WTC11 (cell line): ENCODE measurements at regions not wholly inside any gene's neighbourhood (a gene's known extent, or its start where the extent isn't known, plus 50 kb on each side); places are given as distances from the start of the nearest gene placed in this dataset.
A peak's percentile ranks its signal among the peaks of the same experiment; 100 is the strongest.

Source experiments
- ATAC-seq: fragments of 200-7000 bp; cut with Tn5 transposase; 2 replicates; pipeline ENCODE4 v1.10.0; 2021; ENCODE audit warnings: mild to moderate bottlenecking, moderate library complexity
- CTCF ChIA-PET: fragments of 300-600 bp; sonication (Branson Sonifier 250); formaldehyde crosslinking; loops from one replicate; lab custom pipeline; 2021; ENCODE audit warnings: antibody characterized with exemption; lab: Charles Lee
- POLR2A ChIA-PET: fragments of 350-600 bp; sonication (Branson Sonifier 250); formaldehyde crosslinking; loops from one replicate; lab custom pipeline; 2021; ENCODE audit warnings: antibody characterized with exemption; lab: Charles Lee
- DNase-seq: peaks from one replicate; pipeline ENCODE4 v3.0.0; 2021; ENCODE audit warnings: low spot score
- H3K27ac Mint-ChIP-seq: 2 replicates; pipeline ENCODE4 v1.8.0; 2021; ENCODE audit warnings: mixed read lengths
- H3K27me3 Mint-ChIP-seq: 2 replicates; pipeline ENCODE4 v1.8.0; 2021; ENCODE audit warnings: low read depth, mild to moderate bottlenecking, moderate library complexity, mixed read lengths
- H3K36me3 Mint-ChIP-seq: 2 replicates; pipeline ENCODE4 v1.8.0; 2021; ENCODE audit warnings: mixed read lengths
- H3K4me1 Mint-ChIP-seq: 2 replicates; pipeline ENCODE4 v1.8.0; 2022; ENCODE audit warnings: mixed read lengths
- H3K4me3 Mint-ChIP-seq: 2 replicates; pipeline ENCODE4 v1.8.0; 2021; ENCODE audit warnings: mild to moderate bottlenecking, moderate library complexity, mixed read lengths
- H3K9me3 Mint-ChIP-seq: 2 replicates; pipeline ENCODE4 v1.8.0; 2021; ENCODE audit warnings: mixed read lengths
- ATF1 ChIP-seq: sonication (generic); formaldehyde crosslinking; IDR thresholded peaks from 2 replicates; pipeline ENCODE4 v1.8.1; 2023; ENCODE audit warnings: mild to moderate bottlenecking, moderate library complexity, missing genetic modification reagents
- ETV6 ChIP-seq: sonication (generic); formaldehyde crosslinking; IDR thresholded peaks from 2 replicates; pipeline ENCODE4 v1.8.1; 2022; ENCODE audit warnings: mild to moderate bottlenecking, missing genetic modification reagents
- FOXJ3 ChIP-seq: sonication (generic); formaldehyde crosslinking; IDR thresholded peaks from 2 replicates; pipeline ENCODE4 v1.9.0; 2021; ENCODE audit warnings: missing genetic modification reagents, mild to moderate bottlenecking, borderline replicate concordance
- GABPB1 ChIP-seq: sonication (generic); formaldehyde crosslinking; IDR thresholded peaks from 2 replicates; pipeline ENCODE4 v1.8.1; 2023; ENCODE audit warnings: mild to moderate bottlenecking, missing genetic modification reagents
- HMGA2 ChIP-seq: fragments of 250-450 bp; sonication (Bioruptor Pico); IDR thresholded peaks from 2 replicates; pipeline ENCODE4 v1.4.0; 2021; ENCODE audit warnings: mild to moderate bottlenecking, moderate library complexity
- JAZF1 ChIP-seq: fragments of 250-450 bp; sonication (Bioruptor Pico); IDR thresholded peaks from 2 replicates; pipeline ENCODE4 v1.9.0; 2021; ENCODE audit warnings: moderate library complexity, mild to moderate bottlenecking, inconsistent platforms
- KAT7 ChIP-seq: sonication (generic); formaldehyde crosslinking; IDR thresholded peaks from 2 replicates; pipeline ENCODE4 v1.8.1; 2023; ENCODE audit warnings: missing genetic modification reagents, mild to moderate bottlenecking, borderline replicate concordance
- NR1H2 ChIP-seq: sonication (generic); formaldehyde crosslinking; IDR thresholded peaks from 2 replicates; pipeline ENCODE4 v1.9.0; 2021; ENCODE audit warnings: mild to moderate bottlenecking, moderate library complexity, missing genetic modification reagents
- NR2C2 ChIP-seq: sonication (generic); formaldehyde crosslinking; IDR thresholded peaks from 2 replicates; pipeline ENCODE4 v1.8.0; 2022; ENCODE audit warnings: mild to moderate bottlenecking, missing genetic modification reagents
- NR3C1 ChIP-seq: sonication (generic); formaldehyde crosslinking; conservative IDR thresholded peaks from 2 replicates; pipeline ENCODE4 v1.8.1; 2023; ENCODE audit warnings: low read depth, mild to moderate bottlenecking, missing genetic modification reagents
- OVOL2 ChIP-seq: fragments of 250-450 bp; sonication (Bioruptor Pico); IDR thresholded peaks from 2 replicates; pipeline ENCODE4 v1.9.0; 2021; ENCODE audit warnings: mild to moderate bottlenecking, borderline replicate concordance
- TF ChIP-seq, protein P1 (sequence below): sonication (generic); formaldehyde crosslinking; IDR thresholded peaks from 2 replicates; pipeline ENCODE4 v1.8.0; 2023; ENCODE audit warnings: missing genetic modification reagents
- TF ChIP-seq, protein P2 (sequence below): sonication (generic); formaldehyde crosslinking; IDR thresholded peaks from 2 replicates; pipeline ENCODE4 v1.8.0; 2023; ENCODE audit warnings: mild to moderate bottlenecking, missing genetic modification reagents
- TF ChIP-seq, protein P3 (sequence below): sonication (generic); formaldehyde crosslinking; IDR thresholded peaks from 2 replicates; pipeline ENCODE4 v1.8.1; 2023; ENCODE audit warnings: mild to moderate bottlenecking, missing genetic modification reagents, moderate library complexity
- TF ChIP-seq, protein P4 (sequence below): sonication (generic); formaldehyde crosslinking; IDR thresholded peaks from 2 replicates; pipeline ENCODE4 v1.8.1; 2023; ENCODE audit warnings: mild to moderate bottlenecking, missing genetic modification reagents, borderline replicate concordance
- TF ChIP-seq, protein P5 (sequence below): fragments of 250-450 bp; sonication (Bioruptor Pico); IDR thresholded peaks from 2 replicates; pipeline ENCODE4 v1.9.0; 2021; ENCODE audit warnings: mild to moderate bottlenecking
- TF ChIP-seq, protein P6 (sequence below): sonication (generic); formaldehyde crosslinking; IDR thresholded peaks from 2 replicates; pipeline ENCODE4 v1.8.0; 2022; ENCODE audit warnings: mild to moderate bottlenecking, missing genetic modification reagents
- TF ChIP-seq, protein P7 (sequence below): sonication (generic); formaldehyde crosslinking; IDR thresholded peaks from 2 replicates; pipeline ENCODE4 v1.8.0; 2022; ENCODE audit warnings: mild to moderate bottlenecking, missing genetic modification reagents

DNA sequence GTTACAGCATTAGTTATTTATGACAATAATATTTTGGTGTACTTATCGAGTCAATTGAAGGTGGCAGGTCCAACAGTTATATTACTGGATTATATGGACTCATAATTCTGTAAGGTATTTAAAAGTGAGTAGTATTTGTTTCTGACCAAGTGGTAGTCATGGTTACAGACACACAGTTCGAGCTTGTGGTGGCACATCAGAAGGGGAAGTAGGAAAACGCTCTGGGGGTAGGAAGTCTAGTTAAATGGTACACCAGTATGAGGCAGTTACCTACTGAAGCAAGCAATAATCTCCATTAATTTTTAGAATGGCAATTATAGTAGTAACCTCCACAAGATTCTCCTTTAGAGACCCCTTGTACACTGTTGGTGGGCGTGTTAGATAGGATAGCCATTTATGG, 541.2 kb downstream of the ETV1 start:
- no peaks in the 10 kb centered on the region for H3K27me3 Mint-ChIP-seq
- no peak overlapping the region for H3K4me3 Mint-ChIP-seq
- ChIA-PET POLR2A (no interaction called here), CTCF (no interaction called here)
- peaks cover 7% of the 10 kb centered on the region; the same call in 1 of the 2 replicates for H3K9me3 Mint-ChIP-seq
- TF ChIP-seq NR3C1 (CRISPR knock-in tag): no peak
- TF ChIP-seq, protein P1, sequence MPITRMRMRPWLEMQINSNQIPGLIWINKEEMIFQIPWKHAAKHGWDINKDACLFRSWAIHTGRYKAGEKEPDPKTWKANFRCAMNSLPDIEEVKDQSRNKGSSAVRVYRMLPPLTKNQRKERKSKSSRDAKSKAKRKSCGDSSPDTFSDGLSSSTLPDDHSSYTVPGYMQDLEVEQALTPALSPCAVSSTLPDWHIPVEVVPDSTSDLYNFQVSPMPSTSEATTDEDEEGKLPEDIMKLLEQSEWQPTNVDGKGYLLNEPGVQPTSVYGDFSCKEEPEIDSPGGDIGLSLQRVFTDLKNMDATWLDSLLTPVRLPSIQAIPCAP: no peak
- H3K4me1 Mint-ChIP-seq: no peaks in the 10 kb centered on the region
- DNase-seq (no peak), ATAC-seq (no peak)
- H3K27ac Mint-ChIP-seq: no peak overlapping the region
- no peaks in the 10 kb centered on the region for H3K36me3 Mint-ChIP-seq

DNA sequence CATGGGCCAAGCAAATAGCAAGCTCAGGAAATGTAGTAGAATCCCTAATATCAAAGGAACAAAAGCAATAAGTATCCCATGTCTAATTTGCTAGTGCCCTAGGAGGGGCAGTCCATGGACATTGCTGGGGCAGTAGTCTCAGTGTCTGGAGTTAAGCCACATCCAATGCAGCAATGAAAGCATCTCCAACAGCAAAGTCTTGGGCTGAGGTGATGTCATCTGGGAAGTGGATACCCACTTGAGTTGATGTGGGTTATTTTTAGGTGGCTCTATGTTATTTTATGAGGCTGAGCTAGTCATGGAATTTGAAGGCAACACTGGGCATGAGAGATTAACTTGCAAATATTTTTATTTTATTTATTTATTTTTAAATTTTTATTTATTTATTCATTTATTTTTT, 540.0 kb downstream of the ETV1 start:
- no peak for ATAC-seq
- peak; percentile 76 for TF ChIP-seq HMGA2
- TF ChIP-seq, protein P2, sequence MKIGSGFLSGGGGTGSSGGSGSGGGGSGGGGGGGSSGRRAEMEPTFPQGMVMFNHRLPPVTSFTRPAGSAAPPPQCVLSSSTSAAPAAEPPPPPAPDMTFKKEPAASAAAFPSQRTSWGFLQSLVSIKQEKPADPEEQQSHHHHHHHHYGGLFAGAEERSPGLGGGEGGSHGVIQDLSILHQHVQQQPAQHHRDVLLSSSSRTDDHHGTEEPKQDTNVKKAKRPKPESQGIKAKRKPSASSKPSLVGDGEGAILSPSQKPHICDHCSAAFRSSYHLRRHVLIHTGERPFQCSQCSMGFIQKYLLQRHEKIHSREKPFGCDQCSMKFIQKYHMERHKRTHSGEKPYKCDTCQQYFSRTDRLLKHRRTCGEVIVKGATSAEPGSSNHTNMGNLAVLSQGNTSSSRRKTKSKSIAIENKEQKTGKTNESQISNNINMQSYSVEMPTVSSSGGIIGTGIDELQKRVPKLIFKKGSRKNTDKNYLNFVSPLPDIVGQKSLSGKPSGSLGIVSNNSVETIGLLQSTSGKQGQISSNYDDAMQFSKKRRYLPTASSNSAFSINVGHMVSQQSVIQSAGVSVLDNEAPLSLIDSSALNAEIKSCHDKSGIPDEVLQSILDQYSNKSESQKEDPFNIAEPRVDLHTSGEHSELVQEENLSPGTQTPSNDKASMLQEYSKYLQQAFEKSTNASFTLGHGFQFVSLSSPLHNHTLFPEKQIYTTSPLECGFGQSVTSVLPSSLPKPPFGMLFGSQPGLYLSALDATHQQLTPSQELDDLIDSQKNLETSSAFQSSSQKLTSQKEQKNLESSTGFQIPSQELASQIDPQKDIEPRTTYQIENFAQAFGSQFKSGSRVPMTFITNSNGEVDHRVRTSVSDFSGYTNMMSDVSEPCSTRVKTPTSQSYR: no peak
- no peaks in the 10 kb centered on the region for H3K4me1 Mint-ChIP-seq
- ChIA-PET CTCF (no interaction called here), POLR2A (no interaction called here)
- H3K27ac Mint-ChIP-seq: no peak overlapping the region
- peaks cover 7% of the 10 kb centered on the region; the same call in 1 of the 2 replicates for H3K9me3 Mint-ChIP-seq
- no peak for DNase-seq
- no peak overlapping the region for H3K4me3 Mint-ChIP-seq
- H3K27me3 Mint-ChIP-seq: no peaks in the 10 kb centered on the region
- no peaks in the 10 kb centered on the region for H3K36me3 Mint-ChIP-seq

DNA sequence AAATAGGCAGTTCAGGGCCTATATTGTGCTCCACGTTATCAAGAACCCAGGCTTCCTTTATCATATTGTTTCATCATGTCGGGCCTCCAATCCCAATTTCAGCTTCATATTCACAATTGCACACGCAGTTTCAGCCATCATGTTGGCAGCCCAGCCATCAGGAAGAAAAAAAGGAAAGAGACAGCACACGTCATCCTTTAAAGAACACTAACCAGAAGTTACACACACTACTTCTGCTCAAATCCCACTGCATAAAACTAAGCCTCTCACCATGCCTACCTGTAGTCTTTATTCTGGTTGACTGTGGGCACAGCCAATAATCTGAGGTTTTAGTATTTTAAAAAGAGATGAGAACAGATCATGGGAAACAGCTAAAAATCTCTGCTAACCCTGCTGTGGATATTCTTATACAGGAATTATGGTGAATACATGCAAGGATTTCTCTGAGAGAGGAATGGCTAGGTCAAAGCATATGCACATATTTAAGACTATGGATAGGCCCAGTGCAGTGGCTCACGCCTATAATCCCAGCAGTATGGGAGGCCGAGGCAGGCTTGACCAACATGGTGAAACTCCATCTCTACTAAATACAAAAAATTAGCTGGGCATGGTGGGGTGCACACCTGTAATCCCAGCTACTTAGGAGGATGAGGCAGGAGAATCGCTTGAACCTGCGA, 534.4 kb downstream of the ETV1 start:
- H3K4me3 Mint-ChIP-seq: no peak overlapping the region
- H3K4me1 Mint-ChIP-seq: no peaks in the 10 kb centered on the region
- no peaks in the 10 kb centered on the region for H3K36me3 Mint-ChIP-seq
- no peak for TF ChIP-seq KAT7
- TF ChIP-seq, protein P3, sequence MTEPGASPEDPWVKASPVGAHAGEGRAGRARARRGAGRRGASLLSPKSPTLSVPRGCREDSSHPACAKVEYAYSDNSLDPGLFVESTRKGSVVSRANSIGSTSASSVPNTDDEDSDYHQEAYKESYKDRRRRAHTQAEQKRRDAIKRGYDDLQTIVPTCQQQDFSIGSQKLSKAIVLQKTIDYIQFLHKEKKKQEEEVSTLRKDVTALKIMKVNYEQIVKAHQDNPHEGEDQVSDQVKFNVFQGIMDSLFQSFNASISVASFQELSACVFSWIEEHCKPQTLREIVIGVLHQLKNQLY: no peak
- no peak for TF ChIP-seq JAZF1
- TF ChIP-seq ATF1: no peak
- TF ChIP-seq OVOL2 (CRISPR knock-in tag): no peak
- no peak for TF ChIP-seq NR2C2
- TF ChIP-seq, protein P4, sequence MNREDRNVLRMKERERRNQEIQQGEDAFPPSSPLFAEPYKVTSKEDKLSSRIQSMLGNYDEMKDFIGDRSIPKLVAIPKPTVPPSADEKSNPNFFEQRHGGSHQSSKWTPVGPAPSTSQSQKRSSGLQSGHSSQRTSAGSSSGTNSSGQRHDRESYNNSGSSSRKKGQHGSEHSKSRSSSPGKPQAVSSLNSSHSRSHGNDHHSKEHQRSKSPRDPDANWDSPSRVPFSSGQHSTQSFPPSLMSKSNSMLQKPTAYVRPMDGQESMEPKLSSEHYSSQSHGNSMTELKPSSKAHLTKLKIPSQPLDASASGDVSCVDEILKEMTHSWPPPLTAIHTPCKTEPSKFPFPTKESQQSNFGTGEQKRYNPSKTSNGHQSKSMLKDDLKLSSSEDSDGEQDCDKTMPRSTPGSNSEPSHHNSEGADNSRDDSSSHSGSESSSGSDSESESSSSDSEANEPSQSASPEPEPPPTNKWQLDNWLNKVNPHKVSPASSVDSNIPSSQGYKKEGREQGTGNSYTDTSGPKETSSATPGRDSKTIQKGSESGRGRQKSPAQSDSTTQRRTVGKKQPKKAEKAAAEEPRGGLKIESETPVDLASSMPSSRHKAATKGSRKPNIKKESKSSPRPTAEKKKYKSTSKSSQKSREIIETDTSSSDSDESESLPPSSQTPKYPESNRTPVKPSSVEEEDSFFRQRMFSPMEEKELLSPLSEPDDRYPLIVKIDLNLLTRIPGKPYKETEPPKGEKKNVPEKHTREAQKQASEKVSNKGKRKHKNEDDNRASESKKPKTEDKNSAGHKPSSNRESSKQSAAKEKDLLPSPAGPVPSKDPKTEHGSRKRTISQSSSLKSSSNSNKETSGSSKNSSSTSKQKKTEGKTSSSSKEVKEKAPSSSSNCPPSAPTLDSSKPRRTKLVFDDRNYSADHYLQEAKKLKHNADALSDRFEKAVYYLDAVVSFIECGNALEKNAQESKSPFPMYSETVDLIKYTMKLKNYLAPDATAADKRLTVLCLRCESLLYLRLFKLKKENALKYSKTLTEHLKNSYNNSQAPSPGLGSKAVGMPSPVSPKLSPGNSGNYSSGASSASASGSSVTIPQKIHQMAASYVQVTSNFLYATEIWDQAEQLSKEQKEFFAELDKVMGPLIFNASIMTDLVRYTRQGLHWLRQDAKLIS (CRISPR knock-in tag): no peak
- TF ChIP-seq ETV6: no peak
- TF ChIP-seq, protein P5, sequence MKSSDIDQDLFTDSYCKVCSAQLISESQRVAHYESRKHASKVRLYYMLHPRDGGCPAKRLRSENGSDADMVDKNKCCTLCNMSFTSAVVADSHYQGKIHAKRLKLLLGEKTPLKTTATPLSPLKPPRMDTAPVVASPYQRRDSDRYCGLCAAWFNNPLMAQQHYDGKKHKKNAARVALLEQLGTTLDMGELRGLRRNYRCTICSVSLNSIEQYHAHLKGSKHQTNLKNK (CRISPR knock-in tag): no peak
- TF ChIP-seq NR1H2 (CRISPR knock-in tag): no peak
- TF ChIP-seq, protein P6, sequence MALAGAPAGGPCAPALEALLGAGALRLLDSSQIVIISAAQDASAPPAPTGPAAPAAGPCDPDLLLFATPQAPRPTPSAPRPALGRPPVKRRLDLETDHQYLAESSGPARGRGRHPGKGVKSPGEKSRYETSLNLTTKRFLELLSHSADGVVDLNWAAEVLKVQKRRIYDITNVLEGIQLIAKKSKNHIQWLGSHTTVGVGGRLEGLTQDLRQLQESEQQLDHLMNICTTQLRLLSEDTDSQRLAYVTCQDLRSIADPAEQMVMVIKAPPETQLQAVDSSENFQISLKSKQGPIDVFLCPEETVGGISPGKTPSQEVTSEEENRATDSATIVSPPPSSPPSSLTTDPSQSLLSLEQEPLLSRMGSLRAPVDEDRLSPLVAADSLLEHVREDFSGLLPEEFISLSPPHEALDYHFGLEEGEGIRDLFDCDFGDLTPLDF (CRISPR knock-in tag): no peak
- TF ChIP-seq GABPB1 (CRISPR knock-in tag): no peak
- no peak for TF ChIP-seq FOXJ3 (CRISPR knock-in tag)
- TF ChIP-seq, protein P7, sequence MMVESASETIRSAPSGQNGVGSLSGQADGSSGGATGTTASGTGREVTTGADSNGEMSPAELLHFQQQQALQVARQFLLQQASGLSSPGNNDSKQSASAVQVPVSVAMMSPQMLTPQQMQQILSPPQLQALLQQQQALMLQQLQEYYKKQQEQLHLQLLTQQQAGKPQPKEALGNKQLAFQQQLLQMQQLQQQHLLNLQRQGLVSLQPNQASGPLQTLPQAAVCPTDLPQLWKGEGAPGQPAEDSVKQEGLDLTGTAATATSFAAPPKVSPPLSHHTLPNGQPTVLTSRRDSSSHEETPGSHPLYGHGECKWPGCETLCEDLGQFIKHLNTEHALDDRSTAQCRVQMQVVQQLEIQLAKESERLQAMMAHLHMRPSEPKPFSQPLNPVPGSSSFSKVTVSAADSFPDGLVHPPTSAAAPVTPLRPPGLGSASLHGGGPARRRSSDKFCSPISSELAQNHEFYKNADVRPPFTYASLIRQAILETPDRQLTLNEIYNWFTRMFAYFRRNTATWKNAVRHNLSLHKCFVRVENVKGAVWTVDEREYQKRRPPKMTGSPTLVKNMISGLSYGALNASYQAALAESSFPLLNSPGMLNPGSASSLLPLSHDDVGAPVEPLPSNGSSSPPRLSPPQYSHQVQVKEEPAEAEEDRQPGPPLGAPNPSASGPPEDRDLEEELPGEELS: no peak
- POLR2A ChIA-PET: no interaction called here
- H3K27ac Mint-ChIP-seq: no peak overlapping the region
- ATAC-seq (no peak), DNase-seq (no peak)
- H3K27me3 Mint-ChIP-seq: no peaks in the 10 kb centered on the region
- CTCF ChIA-PET: no interaction called here
- peaks cover 11% of the 10 kb centered on the region; the same call in 1 of the 2 replicates for H3K9me3 Mint-ChIP-seq
